Brain microvascular endothelial cell (primary cell): ENCODE measurements at regions not wholly inside any gene's neighbourhood (a gene's known extent, or its start where the extent isn't known, plus 50 kb on each side); places are given as distances from the start of the nearest gene placed in this dataset.

Source experiments
- DNase-seq: peaks from one replicate; pipeline ENCODE4 v3.0.0-alpha.2; 2020
- H3K27ac ChIP-seq: fragments of 250-450 bp; sonication (Bioruptor Pico); 2 replicates; pipeline ENCODE4 v1.5.1; 2020; ENCODE audit warnings: mild to moderate bottlenecking, moderate library complexity
- H3K27me3 ChIP-seq: fragments of 250-450 bp; sonication (Bioruptor Pico); replicated peaks from 2 replicates; pipeline ENCODE4 v1.5.1; 2020; ENCODE audit warnings: mild to moderate bottlenecking
- H3K36me3 ChIP-seq: fragments of 250-450 bp; sonication (Bioruptor Pico); replicated peaks from 2 replicates; pipeline ENCODE4 v1.5.1; 2020; ENCODE audit warnings: mild to moderate bottlenecking
- H3K4me3 ChIP-seq: 2 replicates; pipeline ENCODE4 v1.5.1; 2011; ENCODE audit warnings: low read depth, mild to moderate bottlenecking, control low read depth, low read length, moderate library complexity
- in situ Hi-C: cut with HindIII; loops from 2 replicates; pipeline ENCODE4 v1.10.0; 2017; ENCODE audit warnings: low sequenced_read_pairs, low pct_ligation_motif_present
- TF ChIP-seq, protein P1 (sequence below): IDR thresholded peaks from 2 replicates; pipeline ENCODE4 v1.5.1; 2011; ENCODE audit warnings: low read depth, mild to moderate bottlenecking, moderate library complexity, low read length, control low read depth, inconsistent platforms; ENCODE audit errors: missing control alignments

- H3K36me3 ChIP-seq: no peaks in the 10 kb centered on the region
- H3K27me3 ChIP-seq: no peaks in the 10 kb centered on the region
- no peak overlapping the region for H3K4me3 ChIP-seq
- H3K27ac ChIP-seq: no peak overlapping the region
- TF ChIP-seq, protein P1, sequence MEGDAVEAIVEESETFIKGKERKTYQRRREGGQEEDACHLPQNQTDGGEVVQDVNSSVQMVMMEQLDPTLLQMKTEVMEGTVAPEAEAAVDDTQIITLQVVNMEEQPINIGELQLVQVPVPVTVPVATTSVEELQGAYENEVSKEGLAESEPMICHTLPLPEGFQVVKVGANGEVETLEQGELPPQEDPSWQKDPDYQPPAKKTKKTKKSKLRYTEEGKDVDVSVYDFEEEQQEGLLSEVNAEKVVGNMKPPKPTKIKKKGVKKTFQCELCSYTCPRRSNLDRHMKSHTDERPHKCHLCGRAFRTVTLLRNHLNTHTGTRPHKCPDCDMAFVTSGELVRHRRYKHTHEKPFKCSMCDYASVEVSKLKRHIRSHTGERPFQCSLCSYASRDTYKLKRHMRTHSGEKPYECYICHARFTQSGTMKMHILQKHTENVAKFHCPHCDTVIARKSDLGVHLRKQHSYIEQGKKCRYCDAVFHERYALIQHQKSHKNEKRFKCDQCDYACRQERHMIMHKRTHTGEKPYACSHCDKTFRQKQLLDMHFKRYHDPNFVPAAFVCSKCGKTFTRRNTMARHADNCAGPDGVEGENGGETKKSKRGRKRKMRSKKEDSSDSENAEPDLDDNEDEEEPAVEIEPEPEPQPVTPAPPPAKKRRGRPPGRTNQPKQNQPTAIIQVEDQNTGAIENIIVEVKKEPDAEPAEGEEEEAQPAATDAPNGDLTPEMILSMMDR: no peak
- no peak for DNase-seq
- in situ Hi-C loops: no loop called here
Observed at GRCh38 chr13:36493046-36493445, 60.8 kb downstream of the CCNA1 start.

- TF ChIP-seq, protein P1: no peak
- no peak overlapping the region for H3K27ac ChIP-seq
- no peaks in the 10 kb centered on the region for H3K27me3 ChIP-seq
- H3K36me3 ChIP-seq: no peaks in the 10 kb centered on the region
- in situ Hi-C loops: no loop called here
- DNase-seq: no peak
- no peak overlapping the region for H3K4me3 ChIP-seq
Observed at GRCh38 chr13:36495431-36495830, 63.1 kb downstream of the CCNA1 start.

DNA sequence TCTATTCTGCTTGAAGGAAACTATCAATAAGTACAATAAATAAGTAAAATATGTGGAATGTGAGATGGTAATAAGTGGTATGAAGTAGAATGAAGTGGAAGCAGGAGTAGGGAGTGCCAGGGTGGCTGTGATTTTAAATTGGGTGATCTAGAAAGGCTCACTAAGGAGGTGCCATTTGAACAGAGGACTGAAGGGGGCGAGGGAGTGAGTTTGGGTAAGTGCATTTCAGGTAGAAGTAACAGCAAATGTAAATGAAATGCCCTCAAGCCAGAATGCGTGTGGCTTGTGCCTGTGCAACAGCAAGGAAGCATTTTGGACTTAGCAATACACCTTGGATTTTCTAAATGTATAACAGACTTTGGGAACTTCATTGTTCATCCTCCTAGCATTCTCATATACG is 77.1 kb downstream of the CCNA1 start:
- in situ Hi-C loops: no loop called here
- H3K4me3 ChIP-seq: no peak overlapping the region
- no peak for DNase-seq
- TF ChIP-seq, protein P1: no peak
- no peaks in the 10 kb centered on the region for H3K27me3 ChIP-seq
- no peak overlapping the region for H3K27ac ChIP-seq
- no peaks in the 10 kb centered on the region for H3K36me3 ChIP-seq

GRCh38 chr13:36512771-36513170 is 80.5 kb downstream of the CCNA1 start:
- Histone ChIP-seq H3K36me3 (no peaks in the 10 kb centered on the region), H3K27ac (no peak overlapping the region), H3K27me3 (no peaks in the 10 kb centered on the region), H3K4me3 (no peak overlapping the region)
- in situ Hi-C loops: no loop called here
- DNase-seq: no peak
- TF ChIP-seq, protein P1: no peak

DNA sequence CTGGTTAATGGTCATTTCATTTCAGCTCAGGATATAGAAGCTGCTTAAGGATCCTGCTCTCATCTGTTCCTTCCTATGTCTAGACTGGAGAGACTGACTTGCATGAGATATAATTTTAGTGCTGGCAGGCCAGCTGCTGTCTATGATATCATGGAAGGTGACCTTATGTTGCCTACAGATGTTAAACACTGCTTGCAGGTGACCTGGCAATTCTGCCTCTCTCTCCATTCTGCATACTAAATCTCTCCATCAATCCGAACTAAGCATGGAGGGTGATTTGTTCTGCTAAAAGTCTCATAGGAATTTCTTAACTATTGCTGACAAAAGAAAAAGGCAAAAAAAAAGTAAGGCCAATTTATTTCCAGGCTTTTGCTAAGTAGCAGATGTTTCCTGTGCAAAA is 81.0 kb downstream of the CCNA1 start:
- TF ChIP-seq, protein P1: no peak
- no peak for DNase-seq
- H3K27me3 ChIP-seq: no peaks in the 10 kb centered on the region
- in situ Hi-C loops: no loop called here
- H3K27ac ChIP-seq: no peak overlapping the region
- no peaks in the 10 kb centered on the region for H3K36me3 ChIP-seq
- H3K4me3 ChIP-seq: no peak overlapping the region

DNA sequence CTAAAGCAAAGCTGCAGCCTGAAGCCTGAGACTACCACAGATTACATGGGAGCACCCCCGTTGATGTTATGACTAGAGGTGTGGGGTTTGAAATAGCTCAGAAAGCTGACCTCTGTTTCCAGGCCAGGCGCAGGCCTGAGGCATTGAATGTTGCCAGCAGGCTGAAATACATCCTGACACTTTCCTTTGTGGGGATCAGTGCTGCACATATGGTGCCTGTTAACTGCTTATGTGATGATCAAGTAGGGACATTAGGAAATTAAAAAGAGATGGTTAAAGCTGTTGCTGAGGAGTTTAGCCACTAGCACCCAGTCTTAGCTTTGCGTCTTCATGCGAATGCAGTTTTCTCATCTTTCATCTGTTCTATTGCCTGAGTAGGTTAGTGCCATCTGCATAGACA is 83.2 kb downstream of the CCNA1 start:
- Histone ChIP-seq H3K27ac (no peak overlapping the region), H3K36me3 (no peaks in the 10 kb centered on the region), H3K4me3 (no peak overlapping the region), H3K27me3 (no peaks in the 10 kb centered on the region)
- no peak for DNase-seq
- in situ Hi-C loops: no loop called here
- TF ChIP-seq, protein P1: no peak
